ENCODE measurements at regions not wholly inside any gene's neighbourhood (a gene's known extent, or its start where the extent isn't known, plus 50 kb on each side); places are given as distances from the start of the nearest gene placed in this dataset.
"Not testable (repeated sequence)": the region's sequence is repeated elsewhere in the genome, so short reads cannot be mapped to it uniquely, and the experiment has no call there.

DNA sequence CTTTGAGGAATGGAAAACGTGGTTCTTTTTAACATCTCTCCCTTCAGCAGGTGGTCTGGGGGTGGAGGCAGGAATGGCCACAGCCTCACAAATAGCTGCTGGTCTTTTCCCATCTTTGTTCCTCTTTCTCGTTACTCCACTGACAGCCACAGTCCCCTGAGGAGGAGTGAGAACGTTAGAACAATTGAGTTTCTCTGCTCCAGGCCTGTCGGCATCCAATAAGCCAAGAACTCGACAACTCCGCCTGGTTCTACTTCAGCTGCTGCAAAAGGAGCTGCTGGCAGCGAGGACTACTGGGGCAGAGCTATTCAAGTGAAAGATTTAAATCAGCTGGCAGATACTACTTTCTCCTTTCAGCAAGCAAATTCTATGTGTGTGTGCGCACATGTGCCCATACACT, 169.5 kb upstream of the GALNT2 start:
- DNase-seq (ENCODE audit: insufficient read length, low spot score) (no peak), FAIRE-seq (no peak)
- no peak for TF ChIP-seq POLR2A (IDR thresholded peaks at IDR 0.05; ENCODE audit: low read depth, low read length)

DNA sequence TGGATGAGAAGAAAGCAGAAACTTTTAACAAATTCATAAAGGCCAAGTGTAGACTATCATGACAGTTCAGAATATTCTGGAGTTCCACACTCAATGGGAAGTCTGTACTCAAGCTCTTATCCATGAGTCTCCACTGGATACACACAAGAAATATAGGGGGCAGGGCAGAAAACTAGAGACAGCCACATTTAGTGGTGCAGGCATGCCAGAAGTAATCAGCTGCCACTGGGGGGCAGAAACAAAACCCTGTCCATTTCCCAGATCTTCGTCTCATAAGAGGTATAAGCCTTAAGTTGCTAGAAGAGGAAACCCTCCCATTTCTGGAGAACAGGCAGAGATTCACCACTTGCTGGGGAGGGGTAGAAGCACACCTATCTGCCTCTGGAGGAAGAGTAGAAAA, 166.8 kb upstream of the GALNT2 start:
- no peak for FAIRE-seq
- no peak for DNase-seq (ENCODE audit: insufficient read length, low spot score)
- no peak for TF ChIP-seq POLR2A (IDR thresholded peaks at IDR 0.05; ENCODE audit: low read depth, low read length)

DNA sequence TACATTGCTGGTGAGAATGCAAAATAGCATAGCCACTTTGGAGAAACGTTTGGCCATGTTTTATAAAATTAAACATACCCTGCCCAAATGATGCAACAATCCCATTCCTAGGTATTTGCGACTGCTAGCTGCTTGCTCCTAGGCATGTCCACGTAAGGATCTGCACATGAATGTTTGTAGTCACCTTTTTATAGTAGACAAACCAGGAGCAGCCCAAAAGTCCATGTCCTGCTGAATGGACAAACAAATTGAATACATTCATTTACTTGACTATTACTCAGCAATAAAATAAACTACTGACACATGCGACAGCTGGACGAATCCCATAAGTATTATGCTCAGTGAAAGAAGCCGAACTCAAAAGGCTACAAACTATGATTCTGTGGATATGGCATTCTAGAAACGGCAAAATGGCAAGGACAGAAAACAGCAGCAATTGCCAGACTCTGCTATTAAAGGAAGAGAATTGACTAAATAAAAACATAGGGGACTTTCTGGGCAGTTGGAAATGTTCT, 161.9 kb upstream of the GALNT2 start:
- TF ChIP-seq POLR2A (IDR thresholded peaks at IDR 0.05; ENCODE audit: low read depth, low read length): no peak
- DNase-seq (ENCODE audit: insufficient read length, low spot score) (no peak), FAIRE-seq (no peak)

DNA sequence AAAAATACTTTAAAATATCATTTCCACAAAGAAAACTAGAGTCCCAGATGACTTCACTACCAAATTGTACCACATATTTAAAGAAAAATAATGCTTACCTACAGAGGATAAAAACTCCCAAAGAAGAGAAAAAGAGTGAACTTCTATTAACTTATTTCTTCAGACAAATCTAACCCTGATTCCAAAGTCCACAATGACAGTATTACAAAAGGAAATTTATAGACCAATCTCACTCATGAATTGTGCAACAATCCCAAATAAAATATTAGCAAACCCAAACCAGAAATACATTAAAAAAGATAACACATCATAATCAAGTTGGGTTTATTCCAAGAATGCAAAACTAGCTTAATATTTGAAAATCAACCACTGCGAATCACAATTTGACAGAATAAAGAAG, 161.4 kb upstream of the GALNT2 start:
- TF ChIP-seq POLR2A (IDR thresholded peaks at IDR 0.05; ENCODE audit: low read depth, low read length): no peak
- FAIRE-seq (no peak), DNase-seq (ENCODE audit: insufficient read length, low spot score) (no peak)

DNA sequence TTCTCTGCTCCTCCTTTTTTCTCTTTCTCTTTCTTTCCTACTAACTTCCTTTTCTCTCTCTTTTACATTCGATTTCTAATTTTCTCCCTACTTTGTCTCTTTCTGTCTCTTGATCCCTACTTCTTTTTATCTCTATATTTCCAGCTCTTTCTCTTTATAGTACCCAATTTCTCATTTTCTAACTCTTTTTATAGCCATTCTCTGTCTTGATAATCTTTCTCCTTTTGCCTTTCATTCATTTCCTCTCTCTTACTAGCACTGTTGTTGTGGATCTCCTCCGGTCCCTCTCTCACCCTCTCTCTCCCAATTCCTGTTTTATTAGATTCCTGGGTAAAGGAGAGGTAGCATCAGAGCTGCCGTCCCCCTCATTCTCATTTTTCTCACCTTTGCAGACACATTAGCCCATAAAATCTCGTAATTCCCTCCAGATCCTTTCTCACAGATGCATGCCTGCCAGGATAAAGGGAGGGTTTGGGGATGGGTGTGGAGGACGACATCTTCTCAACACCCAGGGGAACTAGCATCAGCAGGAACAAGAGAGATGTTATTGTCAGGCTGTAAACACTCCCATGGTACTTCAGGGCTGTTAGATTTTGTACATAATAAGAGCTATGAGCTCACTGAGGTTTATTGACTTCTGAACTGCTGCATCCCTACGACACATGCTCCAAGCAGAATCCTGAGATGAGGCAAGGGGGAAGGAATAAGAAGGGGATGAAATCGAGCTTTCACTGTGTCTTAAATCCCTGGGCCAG, 159.0 kb upstream of the GALNT2 start:
- TF ChIP-seq POLR2A (IDR thresholded peaks at IDR 0.05; ENCODE audit: low read depth, low read length): no peak
- DNase-seq (ENCODE audit: insufficient read length, low spot score): no peak
- FAIRE-seq: no peak

DNA sequence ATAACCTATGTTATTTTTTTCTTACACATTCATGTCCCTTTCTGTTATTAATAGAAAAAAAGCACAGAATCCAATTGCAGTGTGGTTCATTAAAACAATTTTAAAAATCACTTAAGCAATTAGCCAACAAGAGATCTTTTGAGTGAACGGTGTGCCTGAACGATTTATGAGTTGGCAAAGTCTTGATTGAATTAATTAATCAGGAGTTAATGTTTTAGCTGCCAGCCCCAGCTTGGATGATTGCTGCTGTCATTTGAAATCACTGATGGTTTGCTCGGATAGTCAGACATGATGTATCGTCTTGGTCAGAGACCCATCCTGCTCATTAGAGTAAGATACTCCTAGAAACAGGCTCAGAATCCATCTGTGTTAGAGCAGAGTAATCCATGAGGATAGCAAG, 158.3 kb upstream of the GALNT2 start:
- DNase-seq (ENCODE audit: insufficient read length, low spot score) (no peak), FAIRE-seq (no peak)
- TF ChIP-seq POLR2A (IDR thresholded peaks at IDR 0.05; ENCODE audit: low read depth, low read length): no peak

DNA sequence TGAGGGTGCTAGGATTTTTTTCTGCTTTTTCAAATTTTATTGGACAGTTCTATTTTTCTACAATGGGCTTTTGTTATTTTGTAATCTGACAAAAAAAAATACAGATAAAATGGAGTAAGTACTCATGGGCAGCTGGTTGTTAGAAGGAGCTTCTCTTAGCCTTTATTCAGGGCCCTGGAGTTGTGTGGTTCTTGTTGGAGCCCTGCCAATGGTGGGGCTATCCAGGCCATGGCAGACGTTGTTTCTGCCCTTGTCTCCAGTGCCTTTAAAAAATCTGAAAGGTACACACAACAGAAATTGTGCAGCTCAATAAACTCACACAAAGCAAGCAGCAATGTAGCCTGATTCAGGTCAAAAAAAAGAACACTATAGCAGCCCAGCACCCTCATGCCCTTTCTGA, 153.5 kb upstream of the GALNT2 start:
- DNase-seq (ENCODE audit: insufficient read length, low spot score): no peak
- FAIRE-seq: no peak
- no peak for TF ChIP-seq POLR2A (IDR thresholded peaks at IDR 0.05; ENCODE audit: low read depth, low read length)

DNA sequence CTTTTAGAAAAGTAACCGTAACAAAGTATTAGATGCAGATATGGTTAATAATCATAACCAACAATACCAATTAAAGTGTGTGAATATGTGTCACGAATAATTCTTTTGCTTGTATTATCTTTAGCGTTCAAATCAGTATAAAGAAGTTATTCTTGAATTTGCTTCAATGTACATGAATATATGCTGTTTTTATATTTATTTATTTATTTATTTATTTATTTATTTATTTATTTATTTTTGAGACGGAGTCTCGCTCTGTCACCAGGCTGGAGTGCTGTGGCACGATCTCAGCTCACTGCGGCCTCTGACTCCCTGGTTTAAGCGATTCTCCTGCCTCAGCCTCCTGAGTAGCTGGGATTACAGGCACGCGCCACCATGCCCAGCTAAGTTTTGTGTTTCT, 147.6 kb upstream of the GALNT2 start:
- FAIRE-seq; DNase-seq (ENCODE audit: insufficient read length, low spot score): not testable (repeated sequence)

DNA sequence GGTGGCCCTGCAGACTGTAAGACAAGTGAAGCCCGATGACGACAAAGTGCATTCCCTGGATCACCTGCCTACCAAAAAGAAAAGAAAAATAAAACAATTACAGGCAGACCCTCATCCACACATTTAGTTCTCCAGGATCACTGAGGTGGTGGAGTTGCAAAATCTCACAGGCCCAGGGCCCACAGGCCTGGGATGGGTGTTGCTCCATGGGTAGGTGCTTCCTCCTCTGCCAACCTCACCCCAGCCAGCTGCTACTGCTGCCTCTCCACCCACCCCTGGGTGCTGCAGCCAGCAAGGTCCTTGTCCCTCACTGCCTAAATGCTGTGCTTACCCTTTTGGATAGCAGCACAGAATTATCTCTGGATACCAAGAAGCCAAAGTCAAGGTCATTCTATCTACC, 146.4 kb upstream of the GALNT2 start:
- FAIRE-seq (no peak), DNase-seq (ENCODE audit: insufficient read length, low spot score) (no peak)
- TF ChIP-seq POLR2A (IDR thresholded peaks at IDR 0.05; ENCODE audit: low read depth, low read length): no peak

DNA sequence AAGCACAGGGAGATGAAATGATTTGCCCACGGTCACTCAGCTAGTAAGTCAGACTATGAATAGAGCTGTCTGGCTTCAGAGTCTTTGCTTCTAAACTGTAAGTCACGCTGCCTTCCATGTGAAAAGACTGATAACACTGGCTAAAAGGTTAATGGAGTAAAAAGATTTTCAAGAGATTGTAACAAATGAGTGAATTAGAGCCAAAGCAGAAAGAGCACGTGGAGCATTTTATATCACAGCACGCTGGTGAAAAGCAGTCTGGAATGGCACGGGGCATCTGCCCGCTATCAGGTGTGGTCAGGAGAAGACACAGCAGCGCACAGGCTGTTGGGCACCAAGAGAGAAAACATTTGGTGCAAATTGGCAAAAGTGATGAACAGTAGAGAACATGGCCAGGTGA, 144.8 kb upstream of the GALNT2 start:
- TF ChIP-seq POLR2A (IDR thresholded peaks at IDR 0.05; ENCODE audit: low read depth, low read length): no peak
- FAIRE-seq (no peak), DNase-seq (ENCODE audit: insufficient read length, low spot score) (no peak)

DNA sequence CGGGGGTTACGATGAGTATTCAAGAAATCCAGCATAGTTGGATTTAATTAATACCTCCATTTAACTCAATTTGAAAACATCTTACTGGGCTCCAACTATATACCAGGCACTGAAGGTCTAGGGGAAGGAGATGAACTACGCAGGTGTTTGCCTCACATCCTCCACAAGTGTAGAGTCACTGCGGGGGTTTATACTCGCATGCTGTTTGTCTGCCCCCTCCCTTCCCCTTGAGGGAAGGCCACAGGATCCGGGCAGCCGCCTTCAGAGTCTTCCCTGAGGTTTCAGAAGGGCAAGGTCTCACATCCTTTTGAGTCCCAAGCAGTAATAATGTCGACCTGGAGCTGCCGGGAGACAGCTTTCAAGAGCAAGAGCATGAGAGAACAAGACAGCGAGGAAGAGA, 142.4 kb upstream of the GALNT2 start:
- DNase-seq (ENCODE audit: insufficient read length, low spot score): no peak
- no peak for TF ChIP-seq POLR2A (IDR thresholded peaks at IDR 0.05; ENCODE audit: low read depth, low read length)
- no peak for FAIRE-seq

DNA sequence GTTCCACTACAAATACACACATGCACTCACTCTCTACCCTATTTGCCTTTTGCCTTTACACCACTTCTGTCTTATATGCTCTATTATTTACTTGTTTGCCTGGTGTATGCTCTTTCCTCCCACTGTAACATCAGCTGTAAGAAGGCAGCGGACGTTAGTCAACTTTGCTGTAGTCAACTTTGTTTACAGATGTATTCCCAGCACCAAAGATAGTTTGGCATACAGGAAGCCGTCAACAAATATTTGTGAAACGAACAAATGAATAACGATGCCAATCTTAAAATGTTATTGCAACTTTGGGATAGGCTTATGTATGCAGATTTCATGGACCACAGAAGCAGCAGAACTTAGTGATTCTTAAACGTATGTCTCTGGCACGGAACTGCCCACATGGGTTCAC, 138.3 kb upstream of the GALNT2 start:
- FAIRE-seq: no peak
- no peak for DNase-seq (ENCODE audit: insufficient read length, low spot score)
- no peak for TF ChIP-seq POLR2A (IDR thresholded peaks at IDR 0.05; ENCODE audit: low read depth, low read length)

DNA sequence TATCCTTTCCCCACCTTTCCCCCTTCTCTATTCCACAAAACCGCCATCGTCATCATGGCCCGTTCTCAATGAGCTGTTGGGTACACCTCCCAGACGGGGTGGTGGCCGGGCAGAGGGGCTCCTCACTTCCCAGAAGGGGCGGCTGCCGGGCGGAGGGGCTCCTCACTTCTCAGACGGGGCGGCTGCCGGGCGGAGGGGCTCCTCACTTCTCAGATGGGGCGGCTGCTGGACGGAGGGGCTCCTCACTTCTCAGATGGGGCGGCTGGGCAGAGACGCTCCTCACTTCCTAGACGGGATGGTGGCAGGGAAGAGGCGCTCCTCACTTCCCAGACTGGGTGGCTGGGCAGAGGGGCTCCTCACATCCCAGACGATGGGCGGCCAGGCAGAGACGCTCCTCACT, 135.3 kb upstream of the GALNT2 start:
- FAIRE-seq; DNase-seq (ENCODE audit: insufficient read length, low spot score): not testable (repeated sequence)

DNA sequence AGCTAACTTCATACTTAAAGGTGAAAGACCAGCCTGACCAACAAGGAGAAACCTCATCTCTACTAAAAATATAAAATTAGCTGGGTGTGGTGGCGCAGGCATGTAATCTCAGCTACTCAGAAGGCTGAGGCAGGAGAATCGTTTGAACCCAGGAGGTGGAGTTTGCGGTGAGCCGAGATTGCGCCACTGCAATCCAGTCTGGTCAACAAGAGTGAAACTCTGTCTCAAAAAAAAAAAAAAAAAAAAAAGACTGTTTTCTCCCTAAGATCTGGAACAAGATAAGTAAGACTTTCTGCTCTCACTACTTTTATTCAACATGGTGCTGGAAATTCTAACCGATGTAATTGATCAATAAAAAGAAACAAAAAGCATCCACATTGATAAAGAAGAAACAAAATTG, 131.9 kb upstream of the GALNT2 start:
- FAIRE-seq; DNase-seq (ENCODE audit: insufficient read length, low spot score): not testable (repeated sequence)

DNA sequence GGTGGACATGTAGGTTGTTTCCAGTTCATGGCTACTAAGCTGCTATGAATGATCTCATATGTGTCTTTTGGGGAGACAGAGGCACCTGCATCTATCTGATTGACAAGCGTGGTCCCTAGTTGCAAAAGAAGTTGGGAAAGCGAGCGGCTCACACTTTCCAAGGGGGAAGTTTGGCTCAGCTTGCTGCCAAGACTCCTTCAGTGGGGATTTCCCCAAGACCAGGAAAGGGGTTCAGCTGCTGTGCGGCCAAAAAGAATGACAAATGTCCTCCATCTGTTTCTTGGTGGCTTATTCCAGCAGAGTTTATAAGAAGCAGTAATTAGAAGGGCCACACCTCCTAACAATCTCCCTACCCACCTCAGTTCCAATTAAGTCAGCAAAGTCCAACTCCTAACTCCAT, 128.5 kb upstream of the GALNT2 start:
- TF ChIP-seq POLR2A (IDR thresholded peaks at IDR 0.05; ENCODE audit: low read depth, low read length): no peak
- FAIRE-seq (no peak), DNase-seq (ENCODE audit: insufficient read length, low spot score) (no peak)

DNA sequence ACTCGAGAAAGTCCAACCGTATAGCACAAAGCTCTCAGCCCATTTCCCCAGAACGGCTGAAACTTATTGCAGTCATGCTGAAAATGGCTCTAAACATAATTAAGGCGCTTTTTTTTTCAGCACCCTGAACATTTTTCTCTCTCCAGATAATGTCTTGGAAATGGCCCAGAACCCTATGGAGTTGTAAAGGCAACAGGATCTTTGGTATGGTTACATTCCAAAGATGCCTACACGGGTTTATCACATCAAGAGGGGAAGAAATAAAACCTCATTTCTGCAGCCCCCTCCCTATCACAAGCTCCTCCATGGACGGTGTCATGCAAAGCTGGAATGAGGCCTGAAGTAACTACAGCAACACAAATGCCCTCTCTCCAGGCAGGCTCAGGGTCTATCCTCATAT, 126.4 kb upstream of the GALNT2 start:
- TF ChIP-seq POLR2A (IDR thresholded peaks at IDR 0.05; ENCODE audit: low read depth, low read length): no peak
- DNase-seq (ENCODE audit: insufficient read length, low spot score) (no peak), FAIRE-seq (no peak)

Data from H54 (cell line).